ENCODE measurements at regions not wholly inside any gene's neighbourhood (a gene's known extent, or its start where the extent isn't known, plus 50 kb on each side); places are given as distances from the start of the nearest gene placed in this dataset.

DNA sequence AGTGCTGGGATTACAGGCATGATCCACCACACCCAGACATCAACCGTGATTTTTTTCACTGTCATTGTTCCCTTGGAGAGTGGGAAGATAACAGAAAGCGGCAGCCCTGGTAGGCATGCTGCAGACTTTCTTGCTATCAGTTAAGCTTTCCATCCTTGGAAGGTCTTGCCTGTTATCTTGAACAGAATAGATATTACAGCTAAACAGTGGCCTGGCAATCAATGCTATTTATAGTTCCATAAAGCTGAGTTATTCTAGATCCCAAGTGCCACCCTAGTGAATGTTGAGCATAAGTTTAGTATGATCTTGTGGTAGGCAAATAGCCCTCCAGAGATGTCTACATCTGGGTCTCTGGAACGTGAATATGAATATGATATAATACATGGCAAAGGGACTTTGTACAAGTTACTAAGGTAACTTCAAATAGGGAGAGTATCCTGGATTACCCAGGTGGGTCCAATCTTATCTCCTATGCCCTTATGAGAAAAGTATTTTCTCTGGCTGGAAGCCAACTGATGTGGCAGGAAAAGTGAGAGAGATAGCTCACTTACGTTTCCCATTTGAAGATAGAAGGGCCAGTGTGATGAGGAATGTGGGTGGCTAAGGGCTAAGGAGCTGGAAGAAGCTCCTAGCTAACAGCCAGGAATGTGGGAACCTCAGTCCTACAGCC, 609.1 kb upstream of the IGFBP3 start:
- DNase-seq (ENCODE audit: low spot score), result no peak
- Histone ChIP-seq H3K27ac (no peak overlapping the region), H3K9me3 (no peaks in the 10 kb centered on the region), H3K4me1 (replicated peaks) (no peaks in the 10 kb centered on the region), H3K4me3 (no peak overlapping the region), H3K27me3 (replicated peaks; ENCODE audit: insufficient read depth) (no peaks in the 10 kb centered on the region), H3K36me3 (no peaks in the 10 kb centered on the region)
- WGBS, result 84% methylated on average over 4 of the region's 4 CpGs
- intact Hi-C loops (cut with DNase I), result no loop called here
- TF ChIP-seq POLR2AphosphoS5 (IDR thresholded peaks at IDR 0.05) (no peak), CTCF (IDR thresholded peaks at IDR 0.05) (no peak), POLR2A (IDR thresholded peaks at IDR 0.05) (no peak)

GRCh38 chr7:46527360-46527759, 606.3 kb upstream of the IGFBP3 start:
- intact Hi-C loops (cut with DNase I), result no loop called here
- Histone ChIP-seq H3K9me3 (no peaks in the 10 kb centered on the region), H3K27ac (no peak overlapping the region), H3K4me1 (replicated peaks) (no peaks in the 10 kb centered on the region), H3K27me3 (replicated peaks; ENCODE audit: insufficient read depth) (no peaks in the 10 kb centered on the region), H3K4me3 (no peak overlapping the region), H3K36me3 (no peaks in the 10 kb centered on the region)
- no peak for TF ChIP-seq POLR2AphosphoS5 (IDR thresholded peaks at IDR 0.05)
- TF ChIP-seq CTCF (IDR thresholded peaks at IDR 0.05), result no peak
- no peak for TF ChIP-seq POLR2A (IDR thresholded peaks at IDR 0.05)
- no peak for DNase-seq (ENCODE audit: low spot score)

DNA sequence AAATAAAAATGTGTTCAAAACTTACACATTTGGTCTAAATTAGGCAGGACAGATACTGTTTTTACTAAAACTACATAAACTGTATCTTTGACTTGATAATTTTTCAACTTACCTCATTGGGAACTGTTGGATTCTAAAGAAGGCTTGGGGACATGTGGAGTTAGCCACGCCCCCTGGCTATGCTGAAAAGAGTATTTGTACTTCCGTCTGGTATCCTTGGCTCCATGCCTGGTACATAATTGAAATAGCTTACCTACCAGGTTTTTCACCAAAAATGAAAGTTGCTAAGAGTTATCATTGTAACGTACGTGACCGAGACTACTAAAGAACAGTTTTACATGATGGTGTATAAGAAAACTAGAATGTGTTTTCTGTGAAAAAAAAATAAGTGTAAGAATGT, 604.8 kb upstream of the IGFBP3 start:
- Histone ChIP-seq H3K36me3 (no peaks in the 10 kb centered on the region), H3K27ac (no peak overlapping the region), H3K27me3 (replicated peaks; ENCODE audit: insufficient read depth) (no peaks in the 10 kb centered on the region), H3K4me1 (replicated peaks) (no peaks in the 10 kb centered on the region), H3K9me3 (no peaks in the 10 kb centered on the region), H3K4me3 (no peak overlapping the region)
- intact Hi-C loops (cut with DNase I), result no loop called here
- WGBS, result 55% methylated on average over 5 of the region's 5 CpGs
- no peak for DNase-seq (ENCODE audit: low spot score)
- TF ChIP-seq POLR2A (IDR thresholded peaks at IDR 0.05), result no peak
- no peak for TF ChIP-seq POLR2AphosphoS5 (IDR thresholded peaks at IDR 0.05)
- TF ChIP-seq CTCF (IDR thresholded peaks at IDR 0.05), result no peak

- H3K4me3 ChIP-seq, result no peak overlapping the region
- no peak for DNase-seq (ENCODE audit: low spot score)
- TF ChIP-seq CTCF (IDR thresholded peaks at IDR 0.05) (no peak), POLR2AphosphoS5 (IDR thresholded peaks at IDR 0.05) (no peak)
- no peaks in the 10 kb centered on the region for H3K9me3 ChIP-seq
- H3K27me3 ChIP-seq (replicated peaks; ENCODE audit: insufficient read depth), result no peaks in the 10 kb centered on the region
- H3K4me1 ChIP-seq (replicated peaks), result no peaks in the 10 kb centered on the region
- no peak overlapping the region for H3K27ac ChIP-seq
- no peaks in the 10 kb centered on the region for H3K36me3 ChIP-seq
- intact Hi-C loops (cut with DNase I), result no loop called here
These were observed 603.3 kb upstream of the IGFBP3 start for GRCh38 chr7:46524350-46524749.

DNA sequence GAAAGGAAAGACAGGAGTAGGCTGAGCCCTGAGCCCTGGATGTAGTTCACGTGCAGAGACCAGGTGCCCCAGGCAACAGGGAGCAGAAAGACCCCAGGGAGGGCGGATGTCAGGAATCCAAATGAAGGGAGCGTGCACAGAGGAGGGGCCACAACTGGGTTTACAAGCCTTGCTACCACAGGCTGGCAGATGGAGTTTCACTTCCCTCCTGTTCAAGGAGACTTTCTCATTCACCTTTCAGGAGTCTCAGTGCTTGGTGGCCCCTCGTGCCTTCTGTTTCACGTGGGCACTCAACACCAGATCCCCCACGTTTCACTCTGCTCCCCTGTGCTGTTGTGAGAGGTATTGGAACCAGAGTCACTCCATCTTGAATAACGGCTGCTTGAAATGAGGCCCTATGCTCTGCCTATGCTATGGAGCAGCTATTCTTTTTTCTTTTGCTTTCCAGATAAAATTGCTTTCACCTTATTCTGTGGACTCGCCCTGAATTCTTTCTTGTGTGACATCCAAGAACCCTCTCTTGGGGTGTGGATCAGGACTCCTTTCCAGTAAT, 601.4 kb upstream of the IGFBP3 start:
- intact Hi-C loops (cut with DNase I), result no loop called here
- Histone ChIP-seq H3K36me3 (no peaks in the 10 kb centered on the region), H3K27me3 (replicated peaks; ENCODE audit: insufficient read depth) (no peaks in the 10 kb centered on the region), H3K9me3 (no peaks in the 10 kb centered on the region), H3K4me1 (replicated peaks) (no peaks in the 10 kb centered on the region), H3K4me3 (no peak overlapping the region), H3K27ac (no peak overlapping the region)
- no peak for DNase-seq (ENCODE audit: low spot score)
- 84% methylated on average over 8 of the region's 8 CpGs for WGBS
- TF ChIP-seq POLR2AphosphoS5 (IDR thresholded peaks at IDR 0.05) (no peak), POLR2A (IDR thresholded peaks at IDR 0.05) (no peak), CTCF (IDR thresholded peaks at IDR 0.05) (no peak)
